ENCODE measurements at regions not wholly inside any gene's neighbourhood (a gene's known extent, or its start where the extent isn't known, plus 50 kb on each side); places are given as distances from the start of the nearest gene placed in this dataset.

- DNase-seq = no peak
- in situ Hi-C loops (cut with MboI; ENCODE audit: low sequenced_read_pairs) (no loop called here), dilution Hi-C loops (cut with HindIII; ENCODE audit: low sequenced_read_pairs, unreplicated experiment) (no loop called here), intact Hi-C loops (cut with micrococcal nuclease) (no loop called here)
- Histone ChIP-seq H2AK9ac (replicated peaks; ENCODE audit: low read depth, low read length, poor library complexity) (no peak overlapping the region), H4K91ac (ENCODE audit: insufficient read depth, low read depth, low read length) (no peak overlapping the region), H2AK5ac (ENCODE audit: low read depth, low read length) (no peak overlapping the region), H4K5ac (ENCODE audit: low read depth, low read length) (no peak overlapping the region), H3K27ac (ENCODE audit: insufficient read depth, low read length) (no peak overlapping the region), H4K20me1 (ENCODE audit: insufficient read depth, low read length) (no peaks in the 10 kb centered on the region), H2BK120ac (ENCODE audit: low read depth, low read length) (no peak overlapping the region), H3K4me3 (ENCODE audit: insufficient read depth, low read depth, low read length) (no peak overlapping the region), H3K4ac (ENCODE audit: low read depth, low read length) (no peak overlapping the region), H2BK15ac (ENCODE audit: low read depth, low read length) (no peak overlapping the region), H3K4me1 (ENCODE audit: control insufficient read depth, insufficient read depth, low read length) (no peaks in the 10 kb centered on the region), H4K8ac (ENCODE audit: low read depth in 2 of 2, low read length in 2 of 2) (no peak overlapping the region), H3K9ac (ENCODE audit: low read depth, low read length) (no peak overlapping the region), H3K56ac (ENCODE audit: extremely low read depth, insufficient read depth, low read length) (no peak overlapping the region), H3K27me3 (ENCODE audit: control insufficient read depth, insufficient read depth, low read length) (peaks cover 8% of the 10 kb centered on the region), H3K4me2 (ENCODE audit: low read depth, low read length) (no peak overlapping the region), H3K23ac (ENCODE audit: low read depth, low read length) (no peak overlapping the region), H2BK20ac (ENCODE audit: low read depth, low read length) (no peak overlapping the region), H3K18ac (ENCODE audit: low read depth, low read length) (no peak overlapping the region), H3K9me1 (ENCODE audit: insufficient read depth, low read length) (no peaks in the 10 kb centered on the region), H2BK5ac (ENCODE audit: low read depth, low read length, poor library complexity, severe bottlenecking) (no peak overlapping the region), H3K79me1 (ENCODE audit: low read depth in 1 of 2, low read length in 2 of 2) (no peaks in the 10 kb centered on the region), H3K14ac (replicated peaks; ENCODE audit: low read depth, low read length) (no peak overlapping the region), H3K36me3 (ENCODE audit: control insufficient read depth, insufficient read depth, low read length) (no peaks in the 10 kb centered on the region), H3K9me3 (ENCODE audit: control insufficient read depth, insufficient read depth, low read length) (peaks cover 1% of the 10 kb centered on the region), H2AFZ (replicated peaks; ENCODE audit: low read length, poor library complexity) (no peak overlapping the region)
- BruUV-seq (replicated peaks) = no TSS peak
- TF ChIP-seq POLR2A (IDR thresholded peaks at IDR 0.05; ENCODE audit: low read depth, low read length) = no peak
- TF ChIP-seq USF2 (IDR thresholded peaks at IDR 0.05; ENCODE audit: low read depth, low read length) = no peak
- TF ChIP-seq SMC3 (IDR thresholded peaks at IDR 0.05; ENCODE audit: low read depth, low read length) = no peak
- no peak for TF ChIP-seq FOS (IDR thresholded peaks at IDR 0.05; ENCODE audit: low read depth, low read length)
- no peak for TF ChIP-seq ELK1 (IDR thresholded peaks at IDR 0.05; ENCODE audit: borderline replicate concordance, low read depth, low read length)
- no peak for TF ChIP-seq MAFK (IDR thresholded peaks at IDR 0.05; ENCODE audit: low read depth, low read length)
- TF ChIP-seq CEBPB (IDR thresholded peaks at IDR 0.05; ENCODE audit: low read depth, low read length) = no peak
- no peak for TF ChIP-seq NFE2L2 (IDR thresholded peaks at IDR 0.05; ENCODE audit: low read depth, low read length)
- ATAC-seq (ENCODE audit: low read depth) = no peak
- POLR2A ChIA-PET (ENCODE audit: unreplicated experiment) = no interaction called here
- CTCF ChIA-PET = no interaction called here
- WGBS, 2 experiments (ENCODE audit: extremely low coverage in 2 of 2, insufficient read length in 1 of 2) = no CpG with 5 or more reads among the region's 1 CpG
Measured at GRCh38 chr21:32915099-32915498, 110.6 kb upstream of the OLIG2 start.

All from IMR-90 (cell line).